GM23338 (cell line): ENCODE measurements at regions not wholly inside any gene's neighbourhood (a gene's known extent, or its start where the extent isn't known, plus 50 kb on each side); places are given as distances from the start of the nearest gene placed in this dataset.
A peak's percentile ranks its signal among the peaks of the same experiment; 100 is the strongest.

Source experiments
- ATAC-seq: fragments of 200-7000 bp; cut with Tn5 transposase; 3 replicates; pipeline ENCODE4 v1.9.1; 2020
- DNase-seq: peaks from one replicate; pipeline ENCODE4 v3.0.0-alpha.2; 2015; ENCODE audit warnings: low spot score
- H2AFZ ChIP-seq: fragments of 200-600 bp; sonication (generic); 2 replicates; pipeline ENCODE4 v1.8.0; 2016; ENCODE audit warnings: antibody characterized with exemption, mild to moderate bottlenecking, moderate library complexity
- H3F3A ChIP-seq: fragments of 200-600 bp; sonication (generic); replicated peaks from 2 replicates; pipeline ENCODE4 v1.8.0; 2017; ENCODE audit warnings: antibody characterized with exemption, mixed run types, low read depth
- H3K27ac ChIP-seq: fragments of 200-600 bp; sonication (generic); 2 replicates; pipeline ENCODE4 v1.6.1; 2016; ENCODE audit warnings: low read depth
- H3K27me3 ChIP-seq: fragments of 200-600 bp; sonication (generic); 2 replicates; pipeline ENCODE4 v1.8.0; 2016; ENCODE audit warnings: mild to moderate bottlenecking, mixed run types, moderate library complexity; ENCODE audit not compliant: insufficient read depth
- H3K36me3 ChIP-seq: fragments of 200-600 bp; sonication (generic); 2 replicates; pipeline ENCODE4 v1.8.0; 2016; ENCODE audit warnings: mild to moderate bottlenecking; ENCODE audit not compliant: insufficient read depth
- H3K4me1 ChIP-seq: fragments of 200-600 bp; sonication (generic); 2 replicates; pipeline ENCODE4 v1.8.0; 2016; ENCODE audit warnings: mild to moderate bottlenecking, moderate library complexity; ENCODE audit not compliant: insufficient read depth
- H3K4me2 ChIP-seq: fragments of 200-600 bp; sonication (generic); 2 replicates; pipeline ENCODE4 v1.7.1; 2017; ENCODE audit warnings: mixed run types
- H3K4me3 ChIP-seq: fragments of 200-600 bp; sonication (generic); 2 replicates; pipeline ENCODE4 v1.6.1; 2016; ENCODE audit warnings: mixed run types
- H3K79me2 ChIP-seq: fragments of 200-600 bp; sonication (generic); replicated peaks from 2 replicates; pipeline ENCODE4 v1.8.0; 2017; ENCODE audit warnings: mild to moderate bottlenecking; ENCODE audit not compliant: insufficient read depth
- H3K9me2 ChIP-seq: fragments of 200-600 bp; sonication (generic); 2 replicates; pipeline ENCODE4 v1.8.0; 2017; ENCODE audit not compliant: insufficient read depth
- H4K20me1 ChIP-seq: fragments of 200-600 bp; sonication (generic); replicated peaks from 2 replicates; pipeline ENCODE4 v1.8.0; 2017; ENCODE audit warnings: mild to moderate bottlenecking; ENCODE audit not compliant: insufficient read depth
- H3K27ac Mint-ChIP-seq: 2 replicates; pipeline ENCODE4 v1.8.0; 2020; ENCODE audit warnings: inconsistent platforms, mild to moderate bottlenecking, moderate library complexity, mixed read lengths
- H3K27me3 Mint-ChIP-seq: 3 replicates; pipeline ENCODE4 v1.8.0; 2022; ENCODE audit warnings: low read depth, mild to moderate bottlenecking, moderate library complexity, mixed read lengths, inconsistent platforms; ENCODE audit not compliant: insufficient read depth, poor library complexity
- H3K36me3 Mint-ChIP-seq: 3 replicates; pipeline ENCODE4 v1.8.0; 2021; ENCODE audit warnings: low read depth, mild to moderate bottlenecking, inconsistent platforms, moderate library complexity, mixed read lengths
- H3K4me1 Mint-ChIP-seq: 3 replicates; pipeline ENCODE4 v1.8.0; 2020; ENCODE audit warnings: mild to moderate bottlenecking, inconsistent platforms, mixed read lengths
- H3K4me3 Mint-ChIP-seq: 3 replicates; pipeline ENCODE4 v1.8.0; 2021; ENCODE audit warnings: moderate library complexity, mild to moderate bottlenecking, inconsistent platforms, mixed read lengths
- H3K9me3 Mint-ChIP-seq: 3 replicates; pipeline ENCODE4 v1.8.0; 2020; ENCODE audit warnings: moderate library complexity, mild to moderate bottlenecking, inconsistent platforms, mixed read lengths
- CREB1 ChIP-seq: fragments of 250-450 bp; sonication (Bioruptor Pico); IDR thresholded peaks from 2 replicates; pipeline ENCODE4 v1.5.0; 2020; ENCODE audit warnings: low read depth, mild to moderate bottlenecking, moderate library complexity
- EZH2phosphoT487 ChIP-seq: fragments of 200-600 bp; sonication (generic); IDR thresholded peaks from one replicate; pipeline ENCODE4 v1.8.1; 2018; ENCODE audit warnings: antibody characterized with exemption; ENCODE audit not compliant: unreplicated experiment
- POLR2AphosphoS5 ChIP-seq: IDR thresholded peaks from 2 replicates; pipeline ENCODE4 v1.6.1; 2016; ENCODE audit warnings: antibody characterized with exemption, low read depth
- STAT1 ChIP-seq: IDR thresholded peaks from one replicate; pipeline ENCODE4 v1.6.1; 2016; ENCODE audit warnings: antibody characterized with exemption; ENCODE audit not compliant: unreplicated experiment
- ZNF114 ChIP-seq: fragments of 250-450 bp; sonication (Bioruptor Pico); IDR thresholded peaks from 2 replicates; pipeline ENCODE4 v1.5.0; 2020; ENCODE audit warnings: mild to moderate bottlenecking, moderate library complexity
- ZNF462 ChIP-seq: fragments of 250-450 bp; sonication (Bioruptor Pico); IDR thresholded peaks from 2 replicates; pipeline ENCODE4 v1.5.0; 2020; ENCODE audit warnings: mild to moderate bottlenecking, moderate library complexity
- TF ChIP-seq, protein P1 (sequence below): IDR thresholded peaks from 2 replicates; pipeline ENCODE4 v1.6.1; 2016; ENCODE audit warnings: antibody characterized with exemption

GRCh38 chr19:30115947-30116346 lies 173.9 kb downstream of the URI1 start:
- no peak overlapping the region for H3K4me3 Mint-ChIP-seq
- no peaks in the 10 kb centered on the region for H3K36me3 Mint-ChIP-seq
- no peak overlapping the region for H3K27ac Mint-ChIP-seq
- Histone ChIP-seq H3K36me3 (no peaks in the 10 kb centered on the region), H3K27me3 (no peaks in the 10 kb centered on the region), H2AFZ (no peak overlapping the region), H3K9me2 (no peaks in the 10 kb centered on the region), H3K4me1 (no peaks in the 10 kb centered on the region), H3K79me2 (no peaks in the 10 kb centered on the region), H3K4me2 (no peak overlapping the region), H4K20me1 (no peaks in the 10 kb centered on the region), H3K4me3 (no peak overlapping the region), H3K27ac (no peak overlapping the region), H3F3A (no peaks in the 10 kb centered on the region)
- DNase-seq = no peak
- H3K9me3 Mint-ChIP-seq = no peaks in the 10 kb centered on the region; the same call in 2 of the 3 replicates
- ATAC-seq = no peak
- no peak for TF ChIP-seq POLR2AphosphoS5
- H3K4me1 Mint-ChIP-seq = no peaks in the 10 kb centered on the region
- peaks cover 2% of the 10 kb centered on the region for H3K27me3 Mint-ChIP-seq

- H3K27me3 Mint-ChIP-seq = peaks cover 2% of the 10 kb centered on the region
- Histone ChIP-seq H3K36me3 (no peaks in the 10 kb centered on the region), H3F3A (no peaks in the 10 kb centered on the region), H3K27me3 (no peaks in the 10 kb centered on the region), H3K9me2 (no peaks in the 10 kb centered on the region), H2AFZ (no peak overlapping the region), H3K79me2 (no peaks in the 10 kb centered on the region), H3K4me1 (no peaks in the 10 kb centered on the region), H3K27ac (no peak overlapping the region), H3K4me2 (no peak overlapping the region), H4K20me1 (no peaks in the 10 kb centered on the region), H3K4me3 (no peak overlapping the region)
- TF ChIP-seq CREB1 (CRISPR knock-in tag) = no peak
- TF ChIP-seq STAT1 = no peak
- TF ChIP-seq EZH2phosphoT487 = no peak
- TF ChIP-seq, protein P1, sequence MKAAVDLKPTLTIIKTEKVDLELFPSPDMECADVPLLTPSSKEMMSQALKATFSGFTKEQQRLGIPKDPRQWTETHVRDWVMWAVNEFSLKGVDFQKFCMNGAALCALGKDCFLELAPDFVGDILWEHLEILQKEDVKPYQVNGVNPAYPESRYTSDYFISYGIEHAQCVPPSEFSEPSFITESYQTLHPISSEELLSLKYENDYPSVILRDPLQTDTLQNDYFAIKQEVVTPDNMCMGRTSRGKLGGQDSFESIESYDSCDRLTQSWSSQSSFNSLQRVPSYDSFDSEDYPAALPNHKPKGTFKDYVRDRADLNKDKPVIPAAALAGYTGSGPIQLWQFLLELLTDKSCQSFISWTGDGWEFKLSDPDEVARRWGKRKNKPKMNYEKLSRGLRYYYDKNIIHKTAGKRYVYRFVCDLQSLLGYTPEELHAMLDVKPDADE = no peak
- H3K4me3 Mint-ChIP-seq = no peak overlapping the region
- DNase-seq = no peak
- no peak overlapping the region for H3K27ac Mint-ChIP-seq
- ATAC-seq = no peak
- no peaks in the 10 kb centered on the region for H3K36me3 Mint-ChIP-seq
- no peaks in the 10 kb centered on the region for H3K4me1 Mint-ChIP-seq
- no peaks in the 10 kb centered on the region; the same call in 2 of the 3 replicates for H3K9me3 Mint-ChIP-seq
These were observed 174.5 kb downstream of the URI1 start for GRCh38 chr19:30116530-30116929.

- no peaks in the 10 kb centered on the region for H3K9me2 ChIP-seq
- no peaks in the 10 kb centered on the region for H3K36me3 ChIP-seq
- no peaks in the 10 kb centered on the region for H3K27me3 ChIP-seq
- TF ChIP-seq ZNF462 (CRISPR knock-in tag) (no peak), EZH2phosphoT487 (no peak), ZNF114 (CRISPR knock-in tag) (no peak)
These were observed 175.0 kb downstream of the URI1 start for GRCh38 chr19:30116984-30117555.

More at GRCh38 chr19:30116984-30117555, 175.0 kb downstream of the URI1 start:
- no peak overlapping the region for H2AFZ ChIP-seq
- no peaks in the 10 kb centered on the region for H4K20me1 ChIP-seq
- Mint-ChIP-seq H3K4me1 (no peaks in the 10 kb centered on the region), H3K27ac (no peak overlapping the region), H3K4me3 (no peak overlapping the region), H3K36me3 (no peaks in the 10 kb centered on the region), H3K27me3 (peaks cover 2% of the 10 kb centered on the region), H3K9me3 (no peaks in the 10 kb centered on the region; the same call in 2 of the 3 replicates)
- no peak overlapping the region for H3K4me2 ChIP-seq
- H3K27ac ChIP-seq = no peak overlapping the region
- H3K4me1 ChIP-seq = no peaks in the 10 kb centered on the region
- H3F3A ChIP-seq = no peaks in the 10 kb centered on the region
- DNase-seq (peak; percentile 24), ATAC-seq (no peak; the same call in 2 of the 3 replicates)
- no peak overlapping the region for H3K4me3 ChIP-seq
- H3K79me2 ChIP-seq = no peaks in the 10 kb centered on the region
